Psoas muscle (tissue), 7 donors: ENCODE measurements at regions not wholly inside any gene's neighbourhood (a gene's known extent, or its start where the extent isn't known, plus 50 kb on each side); places are given as distances from the start of the nearest gene placed in this dataset.

Experiments
- ATAC-seq, 4 donors: fragments of 200-7000 bp; cut with Tn5 transposase; one replicate each; pipeline ENCODE4 v1.9.1; 2020; ENCODE audit warnings: moderate library complexity in 3 of 4, mild to moderate bottlenecking in 2 of 4
- DNase-seq, 2 donors: peaks; one replicate each; pipeline ENCODE4 v3.0.0-alpha.2; 2020
- H3K27ac ChIP-seq: fragments of 200-600 bp; one replicate; pipeline ENCODE4 v1.8.0; 2022
- H3K27me3 ChIP-seq, 3 donors: fragments of 200-600 bp in 1 of 3; one replicate each; pipeline versions ENCODE4 v1.6.1 to v1.8.0; 2013 to 2022; ENCODE audit warnings: low read length in 2 of 3, mild to moderate bottlenecking in 2 of 3, moderate library complexity in 1 of 3; ENCODE audit not compliant: insufficient read depth in 3 of 3
- H3K36me3 ChIP-seq, 2 donors: fragments of 200-600 bp in 1 of 2; one replicate each; pipeline versions ENCODE4 v1.6.1 to v1.8.0; 2013 to 2022; ENCODE audit warnings: low read depth in 1 of 2, mild to moderate bottlenecking in 1 of 2, moderate library complexity in 1 of 2; ENCODE audit not compliant: insufficient read depth in 1 of 2
- H3K4me1 ChIP-seq: fragments of 200-600 bp; one replicate; pipeline ENCODE4 v1.8.0; 2022
- H3K4me3 ChIP-seq: fragments of 200-600 bp; one replicate; pipeline ENCODE4 v1.8.0; 2022; ENCODE audit warnings: mild to moderate bottlenecking
- H3K9me3 ChIP-seq: fragments of 200-600 bp; one replicate; pipeline ENCODE4 v1.8.0; 2022
- WGBS, 3 donors: extraction: QIAGEN DNeasy Blood & Tissue Kit; methylation state at CpG; one replicate each; pipeline versions ENCODE4 v1.1.6 to v1.1.7; 2013; 5-methylcytosine and 5-hydroxymethylcytosine counted together
- intact Hi-C, 2 donors: fragments of 100-400 bp; cut with DNase I; formaldehyde crosslinking; loops; one replicate each; pipeline versions ENCODE4 v1.11.0 to v1.14.2; 2022
- TF ChIP-seq, protein P1 (sequence below): fragments of 200-600 bp; IDR thresholded peaks from one replicate; pipeline ENCODE4 v1.8.0; 2022; ENCODE audit warnings: antibody characterized with exemption
- donor health status: healthy with polysubstance abuse.
- donor health status: DM: no; HTN: no; CAD: no; lungs with moderate emphysema.
- donor health status: Bipolar disorder and iron deficiency.
- donor health status: healthy.
- donor health status: DM: yes; HTN: yes; CAD: no.
- donor health status: DM: no; HTN: no; CAD: no.
- donor health status: DM: yes; HTN: yes; CAD: no.

DNA sequence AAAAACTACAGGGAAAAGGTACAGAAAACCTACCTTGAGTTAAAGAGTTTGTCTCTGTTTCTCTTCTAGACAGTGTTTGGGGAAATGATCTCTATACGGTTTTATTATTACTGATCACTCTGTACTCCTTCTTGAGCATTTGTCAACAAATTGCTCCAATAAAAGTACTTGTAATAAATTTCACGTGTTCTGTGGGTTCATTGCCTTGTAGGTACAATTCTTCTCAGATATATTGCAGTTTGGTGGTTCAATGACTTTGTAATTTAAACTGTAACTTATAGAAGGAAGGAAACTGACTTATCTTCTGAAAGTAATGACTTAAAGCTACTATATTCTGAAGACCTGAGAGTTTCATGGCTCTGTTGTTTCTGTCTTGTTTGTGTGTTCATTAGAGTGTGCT is 319.9 kb upstream of the PCSK5 start:
- Histone ChIP-seq H3K4me3 (no peak overlapping the region), H3K36me3 (no peaks in the 10 kb centered on the region), H3K4me1 (no peaks in the 10 kb centered on the region), H3K27me3 (no peaks in the 10 kb centered on the region), H3K27ac (no peak overlapping the region), H3K9me3 (no peaks in the 10 kb centered on the region)
- DNase-seq (no peak), ATAC-seq (no peak)
- TF ChIP-seq, protein P1, sequence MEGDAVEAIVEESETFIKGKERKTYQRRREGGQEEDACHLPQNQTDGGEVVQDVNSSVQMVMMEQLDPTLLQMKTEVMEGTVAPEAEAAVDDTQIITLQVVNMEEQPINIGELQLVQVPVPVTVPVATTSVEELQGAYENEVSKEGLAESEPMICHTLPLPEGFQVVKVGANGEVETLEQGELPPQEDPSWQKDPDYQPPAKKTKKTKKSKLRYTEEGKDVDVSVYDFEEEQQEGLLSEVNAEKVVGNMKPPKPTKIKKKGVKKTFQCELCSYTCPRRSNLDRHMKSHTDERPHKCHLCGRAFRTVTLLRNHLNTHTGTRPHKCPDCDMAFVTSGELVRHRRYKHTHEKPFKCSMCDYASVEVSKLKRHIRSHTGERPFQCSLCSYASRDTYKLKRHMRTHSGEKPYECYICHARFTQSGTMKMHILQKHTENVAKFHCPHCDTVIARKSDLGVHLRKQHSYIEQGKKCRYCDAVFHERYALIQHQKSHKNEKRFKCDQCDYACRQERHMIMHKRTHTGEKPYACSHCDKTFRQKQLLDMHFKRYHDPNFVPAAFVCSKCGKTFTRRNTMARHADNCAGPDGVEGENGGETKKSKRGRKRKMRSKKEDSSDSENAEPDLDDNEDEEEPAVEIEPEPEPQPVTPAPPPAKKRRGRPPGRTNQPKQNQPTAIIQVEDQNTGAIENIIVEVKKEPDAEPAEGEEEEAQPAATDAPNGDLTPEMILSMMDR = no peak
- intact Hi-C loops = no loop called here
- WGBS, 3 donors = 28 to 40% (median 40%) methylated on average over 2 of the region's 2 CpGs

DNA sequence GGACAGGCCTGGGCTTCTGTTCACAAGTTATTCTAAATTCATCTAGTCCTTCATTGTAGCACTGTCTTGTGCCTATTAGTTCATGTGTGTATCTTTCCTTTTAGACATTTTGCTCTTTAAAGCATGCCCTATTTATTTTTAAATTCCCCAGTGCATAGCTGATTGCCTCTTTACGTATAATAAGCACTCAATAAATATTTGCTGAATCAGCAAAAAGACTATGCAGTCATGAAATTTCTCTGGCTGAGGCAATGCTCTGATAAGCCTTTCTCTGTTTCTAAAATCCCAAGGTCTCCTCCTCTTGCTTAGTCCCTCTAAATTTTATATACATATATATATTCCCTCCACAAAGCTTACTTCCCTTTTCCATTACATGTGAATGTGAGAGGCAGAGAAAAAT is 315.9 kb upstream of the PCSK5 start:
- DNase-seq = no peak
- Histone ChIP-seq H3K9me3 (no peaks in the 10 kb centered on the region), H3K36me3 (no peaks in the 10 kb centered on the region), H3K4me1 (no peaks in the 10 kb centered on the region), H3K27ac (no peak overlapping the region), H3K4me3 (no peak overlapping the region), H3K27me3 (no peaks in the 10 kb centered on the region)
- TF ChIP-seq, protein P1 = no peak
- whole genome bisulfite sequencing, 3 donors = 64 to 84% (median 74%) methylated on average over 1 of the region's 1 CpG
- no peak for ATAC-seq
- intact Hi-C loops = no loop called here

DNA sequence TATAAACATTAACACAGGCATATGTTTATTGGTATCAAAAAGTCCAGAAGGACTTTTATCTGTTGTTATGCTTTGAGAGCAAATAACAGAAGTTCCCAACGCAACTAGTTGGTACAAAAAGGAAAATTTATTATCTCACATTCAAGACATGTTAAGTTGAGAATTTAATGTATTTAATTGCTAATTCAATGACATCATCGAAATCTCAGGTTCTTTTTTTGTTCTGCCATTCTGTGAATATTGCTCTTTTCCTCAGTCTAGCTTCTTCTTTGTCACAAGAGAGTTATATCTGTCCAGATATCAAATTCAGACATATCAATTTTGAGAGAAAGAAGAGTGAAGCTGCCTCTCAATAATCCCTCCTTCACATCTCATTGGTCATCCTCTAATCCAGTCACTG is 307.6 kb upstream of the PCSK5 start:
- no peak overlapping the region for H3K27ac ChIP-seq
- TF ChIP-seq, protein P1 = no peak
- intact Hi-C loops = no loop called here
- 85 to 91% (median 87%) methylated on average over 2 of the region's 2 CpGs for WGBS, 3 donors
- no peak for ATAC-seq
- no peaks in the 10 kb centered on the region for H3K36me3 ChIP-seq
- no peaks in the 10 kb centered on the region for H3K4me1 ChIP-seq
- H3K9me3 ChIP-seq = no peaks in the 10 kb centered on the region
- no peak for DNase-seq
- H3K27me3 ChIP-seq = no peaks in the 10 kb centered on the region
- no peak overlapping the region for H3K4me3 ChIP-seq

DNA sequence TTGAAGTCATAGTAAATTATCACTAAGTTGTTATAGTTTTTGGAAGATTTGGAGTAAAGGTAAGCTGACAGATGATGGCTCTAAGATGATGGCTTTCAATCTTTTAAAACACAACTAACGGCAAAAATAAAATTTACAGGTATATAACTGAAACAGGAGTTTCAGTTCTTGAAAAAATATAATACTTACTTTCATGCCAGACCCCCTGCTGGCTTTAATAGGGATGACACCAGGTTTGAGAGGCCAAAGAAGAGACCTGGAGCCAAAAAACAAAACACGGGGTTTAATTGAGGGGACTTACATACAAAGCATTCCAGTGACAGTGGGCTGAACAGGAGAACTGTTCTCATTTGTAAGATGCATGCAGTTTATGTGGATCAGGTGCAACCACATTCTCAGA is 301.7 kb upstream of the PCSK5 start:
- TF ChIP-seq, protein P1 = no peak
- ATAC-seq (no peak), DNase-seq (no peak)
- no peaks in the 10 kb centered on the region for H3K4me1 ChIP-seq
- intact Hi-C loops = no loop called here
- no peak overlapping the region for H3K27ac ChIP-seq
- 57 to 70% (median 61%) methylated on average over 2 of the region's 2 CpGs for WGBS, 3 donors
- H3K4me3 ChIP-seq = no peak overlapping the region
- H3K9me3 ChIP-seq = no peaks in the 10 kb centered on the region
- no peaks in the 10 kb centered on the region for H3K36me3 ChIP-seq
- no peaks in the 10 kb centered on the region for H3K27me3 ChIP-seq

DNA sequence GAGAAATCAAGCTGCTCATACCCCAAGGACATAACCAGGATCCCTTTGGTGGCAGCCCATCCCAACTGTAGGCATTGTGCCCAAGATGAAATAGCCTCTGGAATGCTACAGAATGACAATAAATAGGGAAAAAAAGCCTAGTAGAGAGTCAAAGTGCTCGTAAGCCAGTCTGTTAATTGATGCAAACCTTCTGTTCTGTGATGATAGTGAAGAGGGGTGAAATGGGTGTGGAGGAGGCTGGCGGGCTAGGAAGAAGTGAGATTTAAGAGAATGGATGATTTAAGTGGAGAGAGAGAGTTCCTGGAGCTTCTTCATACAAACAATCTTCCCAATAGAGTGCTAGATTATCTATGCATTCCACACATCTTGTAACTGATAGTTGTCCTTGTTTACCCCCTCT is 301.0 kb upstream of the PCSK5 start:
- intact Hi-C loops = no loop called here
- WGBS, 3 donors = 27 to 42% (median 28%) methylated on average over 2 of the region's 2 CpGs
- Histone ChIP-seq H3K27ac (no peak overlapping the region), H3K36me3 (no peaks in the 10 kb centered on the region), H3K27me3 (no peaks in the 10 kb centered on the region), H3K9me3 (no peaks in the 10 kb centered on the region), H3K4me1 (no peaks in the 10 kb centered on the region), H3K4me3 (no peak overlapping the region)
- TF ChIP-seq, protein P1 = no peak
- no peak for DNase-seq
- no peak for ATAC-seq
